ENCODE measurements at regions not wholly inside any gene's neighbourhood (a gene's known extent, or its start where the extent isn't known, plus 50 kb on each side); places are given as distances from the start of the nearest gene placed in this dataset.
A peak's percentile ranks its signal among the peaks of the same experiment; 100 is the strongest.

- Histone ChIP-seq H3K27ac (ENCODE audit: extremely low read length, insufficient read depth, low read length) (no peak overlapping the region), H3K4me1 (ENCODE audit: insufficient read depth, low read length) (peaks cover 73% of the 10 kb centered on the region), H3K9ac (ENCODE audit: insufficient read depth, low read depth, low read length) (no peak overlapping the region), H3K9me3 (ENCODE audit: low read length) (no peaks in the 10 kb centered on the region), H3K4me2 (ENCODE audit: low read depth, low read length) (no peak overlapping the region), H2AFZ (ENCODE audit: low read length) (no peak overlapping the region), H3K36me3 (replicated peaks in 1 of 2; ENCODE audit: control insufficient read depth in 1 of 2, insufficient read depth in 2 of 2, low read length in 2 of 2) (no peaks in the 10 kb centered on the region), H4K20me1 (ENCODE audit: insufficient read depth, low read length) (no peaks in the 10 kb centered on the region), H3K79me2 (ENCODE audit: insufficient read depth, low read length) (no peaks in the 10 kb centered on the region), H3K4me3 (replicated peaks in 1 of 3; ENCODE audit: insufficient read depth in 1 of 3, low read depth in 2 of 3, low read length in 3 of 3) (no peak overlapping the region), H3K27me3 (ENCODE audit: control insufficient read depth in 1 of 2, insufficient read depth in 2 of 2, low read length in 2 of 2) (no peaks in the 10 kb centered on the region)
- 100% methylated on average over 2 of the region's 2 CpGs for WGBS (ENCODE audit: low lambda C conversion rate)
- DNase-seq (ENCODE audit: low spot score), result no peak
- ChIA-PET CTCF (ENCODE audit: low intra/inter-chr PET ratio, low total read pairs) (no interaction called here), POLR2A (interaction anchor here (1.1 to 1.4 kb wide), 2 partner anchors 36 to 77 kb away, joined by 5 to 11 read pairs; partner anchors contain the start of gene PHLDA1)
- no peak for ATAC-seq
- TF ChIP-seq ZNF577 (CRISPR knock-in tag; IDR thresholded peaks at IDR 0.05; ENCODE audit: borderline replicate concordance, low read depth) (no peak), ZFP36 (IDR thresholded peaks at IDR 0.05; ENCODE audit: borderline replicate concordance, low read depth, low read length, partially characterized antibody) (no peak), ZNF3 (CRISPR knock-in tag; IDR thresholded peaks at IDR 0.05) (no peak)
- intact Hi-C loops (cut with micrococcal nuclease; ENCODE audit: unreplicated experiment) (no loop called here), in situ Hi-C loops (cut with HindIII; ENCODE audit: extremely low pct_ligation_motif_present, low pct_unique_long_range_greater_than_20kb) (no loop called here)
- BruUV-seq (replicated peaks), result no TSS peak
- FAIRE-seq, result no peak
These were observed 76.8 kb downstream of the PHLDA1 start for GRCh38 chr12:75954749-75955148.

DNA sequence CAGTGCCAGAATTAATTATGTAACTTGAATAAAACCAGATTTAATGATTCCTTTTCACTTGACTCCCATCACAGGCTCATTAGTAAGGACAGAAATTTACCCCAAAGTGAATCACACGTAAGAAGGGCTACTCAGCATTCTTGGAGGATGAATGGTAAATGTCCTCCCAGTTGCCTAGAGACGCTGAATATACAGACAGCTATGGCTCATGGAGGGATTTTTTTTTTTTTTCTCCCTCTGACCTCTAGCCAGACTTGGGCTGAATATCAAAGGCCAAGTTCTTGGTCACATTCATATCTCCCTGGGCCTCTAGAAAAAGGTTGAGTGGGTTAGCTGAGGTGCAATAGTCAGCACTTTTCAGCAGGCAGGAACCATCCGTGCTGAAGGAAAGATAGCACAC lies 77.5 kb downstream of the PHLDA1 start:
- no peak overlapping the region for H3K9ac ChIP-seq (ENCODE audit: insufficient read depth, low read depth, low read length)
- no peak overlapping the region for H3K4me3 ChIP-seq (replicated peaks in 1 of 3; ENCODE audit: insufficient read depth in 1 of 3, low read depth in 2 of 3, low read length in 3 of 3)
- peak; percentile 91 for ATAC-seq
- no peaks in the 10 kb centered on the region for H3K36me3 ChIP-seq (replicated peaks in 1 of 2; ENCODE audit: control insufficient read depth in 1 of 2, insufficient read depth in 2 of 2, low read length in 2 of 2)
- no TSS peak for BruUV-seq (replicated peaks)
- H4K20me1 ChIP-seq (ENCODE audit: insufficient read depth, low read length), result no peaks in the 10 kb centered on the region
- H3K79me2 ChIP-seq (ENCODE audit: insufficient read depth, low read length), result no peaks in the 10 kb centered on the region
- POLR2A ChIA-PET, result interaction anchor here (0.7 to 1.4 kb wide), 4 partner anchors 9 to 78 kb away, joined by 4 to 11 read pairs (median 4); partner anchors contain the start of gene PHLDA1
- peak; percentile 82 for DNase-seq (ENCODE audit: low spot score)
- intact Hi-C loops (cut with micrococcal nuclease; ENCODE audit: unreplicated experiment), result no loop called here
- in situ Hi-C loops (cut with HindIII; ENCODE audit: extremely low pct_ligation_motif_present, low pct_unique_long_range_greater_than_20kb), result no loop called here
- peaks cover 66% of the 10 kb centered on the region for H3K4me1 ChIP-seq (ENCODE audit: insufficient read depth, low read length)
- 37% methylated on average over 3 of the region's 3 CpGs for WGBS (ENCODE audit: low lambda C conversion rate)
- H3K27ac ChIP-seq (ENCODE audit: extremely low read length, insufficient read depth, low read length), result peak overlapping the region; percentile 45
- H2AFZ ChIP-seq (ENCODE audit: low read length), result no peak overlapping the region
- no peak overlapping the region for H3K4me2 ChIP-seq (ENCODE audit: low read depth, low read length)
- H3K9me3 ChIP-seq (ENCODE audit: low read length), result no peaks in the 10 kb centered on the region
- H3K27me3 ChIP-seq (ENCODE audit: control insufficient read depth in 1 of 2, insufficient read depth in 2 of 2, low read length in 2 of 2), result no peaks in the 10 kb centered on the region
- FAIRE-seq, result no peak
- CTCF ChIA-PET (ENCODE audit: low intra/inter-chr PET ratio, low total read pairs), result no interaction called here
- TF ChIP-seq ZNF646 (CRISPR knock-in tag; IDR thresholded peaks at IDR 0.05) (no peak), SIX4 (CRISPR knock-in tag; IDR thresholded peaks at IDR 0.05) (no peak), ZNF296 (CRISPR knock-in tag; conservative IDR thresholded peaks at IDR 0.05) (no peak), KLF9 (CRISPR knock-in tag; IDR thresholded peaks at IDR 0.05; ENCODE audit: low read depth) (no peak), ZNF24 (IDR thresholded peaks at IDR 0.05) (0 out of 2 replicates have a peak, but pooled peaks have one; percentile 15), POGZ (CRISPR knock-in tag; IDR thresholded peaks at IDR 0.05) (peak; percentile 41; the same call in 1 of the 2 replicates), SOX13 (IDR thresholded peaks at IDR 0.05) (no peak), SOX13 (CRISPR knock-in tag; conservative IDR thresholded peaks at IDR 0.05 in 1 of 2, IDR thresholded peaks at IDR 0.05 in 1 of 2) (peak in 1 of 2 experiments; percentile 40; a peak in 2 of 4 replicates), PPARG (CRISPR knock-in tag; conservative IDR thresholded peaks at IDR 0.05) (peak; percentile 91)
- TF ChIP-seq, protein P1, sequence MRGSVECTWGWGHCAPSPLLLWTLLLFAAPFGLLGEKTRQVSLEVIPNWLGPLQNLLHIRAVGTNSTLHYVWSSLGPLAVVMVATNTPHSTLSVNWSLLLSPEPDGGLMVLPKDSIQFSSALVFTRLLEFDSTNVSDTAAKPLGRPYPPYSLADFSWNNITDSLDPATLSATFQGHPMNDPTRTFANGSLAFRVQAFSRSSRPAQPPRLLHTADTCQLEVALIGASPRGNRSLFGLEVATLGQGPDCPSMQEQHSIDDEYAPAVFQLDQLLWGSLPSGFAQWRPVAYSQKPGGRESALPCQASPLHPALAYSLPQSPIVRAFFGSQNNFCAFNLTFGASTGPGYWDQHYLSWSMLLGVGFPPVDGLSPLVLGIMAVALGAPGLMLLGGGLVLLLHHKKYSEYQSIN (CRISPR knock-in tag; IDR thresholded peaks at IDR 0.05; ENCODE audit: borderline replicate concordance), result no peak
